ENCODE measurements at regions not wholly inside any gene's neighbourhood (a gene's known extent, or its start where the extent isn't known, plus 50 kb on each side); places are given as distances from the start of the nearest gene placed in this dataset.

DNA sequence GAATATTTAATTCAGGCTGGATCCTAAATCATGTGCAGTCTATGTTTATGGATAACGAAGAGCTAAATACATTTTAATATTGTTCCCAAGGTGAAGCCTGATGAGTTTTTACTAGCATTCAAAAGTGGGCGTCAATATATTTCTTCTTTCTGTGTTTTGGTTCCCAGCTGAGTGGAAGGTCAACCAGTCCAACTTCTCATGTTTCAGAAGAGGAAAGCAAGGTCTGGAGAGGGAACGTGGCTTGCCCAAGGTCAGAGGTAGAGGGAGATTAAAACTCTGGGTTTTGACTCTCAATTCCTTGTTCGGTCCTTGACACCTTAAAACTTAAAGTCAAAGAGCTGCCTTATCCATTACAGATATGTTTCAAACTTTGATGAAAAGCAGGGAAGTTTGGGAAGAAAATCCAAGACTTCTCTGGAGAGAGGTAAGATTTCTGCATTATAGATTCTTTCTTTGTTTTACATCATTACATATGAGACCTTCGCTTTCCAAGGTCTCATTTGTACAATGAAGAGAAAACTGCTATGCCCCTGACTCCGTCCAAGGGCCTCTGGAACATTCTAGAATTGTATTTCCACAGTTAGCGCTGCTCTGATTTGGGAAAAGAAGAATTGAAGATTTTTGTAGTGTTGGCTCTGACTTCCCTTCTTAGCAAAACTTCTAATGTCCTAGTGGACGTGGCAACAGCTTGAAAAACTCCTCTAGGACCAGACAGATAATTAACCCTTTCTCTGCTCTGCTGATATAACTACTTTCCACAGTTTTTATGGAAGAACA, 57.7 kb upstream of the HES1 start:
- intact Hi-C loops (cut with micrococcal nuclease) = no loop called here
- no peak for DNase-seq
- no peak for ATAC-seq

DNA sequence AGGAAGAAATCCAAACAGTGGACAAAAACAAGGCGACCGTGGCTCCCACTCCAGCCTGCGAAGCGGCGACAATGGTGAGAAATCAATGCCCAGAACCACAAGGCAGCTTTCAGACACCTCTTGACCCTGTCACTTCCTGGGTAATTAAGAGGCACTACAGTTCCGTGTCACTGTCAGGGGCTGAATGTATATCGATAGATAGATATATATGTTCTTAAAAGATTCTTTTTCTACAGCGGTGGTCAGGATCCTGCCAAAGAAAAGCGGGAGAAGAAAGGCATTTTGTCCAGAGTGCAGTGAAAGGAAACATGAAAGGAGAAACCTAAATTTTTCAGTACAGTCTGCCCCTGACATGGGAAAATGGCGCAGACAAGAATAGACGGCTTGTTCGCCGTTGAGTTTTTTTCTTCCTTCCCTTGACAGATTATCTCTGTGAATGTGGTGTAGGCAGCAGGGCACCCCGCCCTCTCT, 56.2 kb upstream of the HES1 start:
- DNase-seq (no peak), ATAC-seq (no peak)
- intact Hi-C loops (cut with micrococcal nuclease) = no loop called here

DNA sequence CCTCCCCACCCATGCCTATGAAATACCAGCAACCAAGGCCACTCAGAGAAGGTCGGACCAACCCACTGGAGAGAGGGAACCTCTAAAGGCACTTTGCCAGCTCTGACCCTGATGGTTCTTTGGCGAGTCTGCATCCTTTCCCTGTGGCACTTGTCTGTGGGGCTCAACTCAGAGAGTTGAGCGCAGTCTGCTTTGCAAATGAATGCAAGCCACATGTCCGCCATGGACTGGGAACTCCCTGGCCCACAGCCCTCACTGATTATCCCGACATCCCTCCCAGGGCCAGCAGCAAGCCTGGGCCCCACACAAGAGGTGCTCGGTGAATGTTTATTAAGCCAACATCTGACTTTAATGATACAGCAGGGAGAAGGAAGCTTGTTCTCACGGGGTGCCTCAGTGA, 55.5 kb upstream of the HES1 start:
- no peak for ATAC-seq
- intact Hi-C loops (cut with micrococcal nuclease) = no loop called here
- DNase-seq = no peak

DNA sequence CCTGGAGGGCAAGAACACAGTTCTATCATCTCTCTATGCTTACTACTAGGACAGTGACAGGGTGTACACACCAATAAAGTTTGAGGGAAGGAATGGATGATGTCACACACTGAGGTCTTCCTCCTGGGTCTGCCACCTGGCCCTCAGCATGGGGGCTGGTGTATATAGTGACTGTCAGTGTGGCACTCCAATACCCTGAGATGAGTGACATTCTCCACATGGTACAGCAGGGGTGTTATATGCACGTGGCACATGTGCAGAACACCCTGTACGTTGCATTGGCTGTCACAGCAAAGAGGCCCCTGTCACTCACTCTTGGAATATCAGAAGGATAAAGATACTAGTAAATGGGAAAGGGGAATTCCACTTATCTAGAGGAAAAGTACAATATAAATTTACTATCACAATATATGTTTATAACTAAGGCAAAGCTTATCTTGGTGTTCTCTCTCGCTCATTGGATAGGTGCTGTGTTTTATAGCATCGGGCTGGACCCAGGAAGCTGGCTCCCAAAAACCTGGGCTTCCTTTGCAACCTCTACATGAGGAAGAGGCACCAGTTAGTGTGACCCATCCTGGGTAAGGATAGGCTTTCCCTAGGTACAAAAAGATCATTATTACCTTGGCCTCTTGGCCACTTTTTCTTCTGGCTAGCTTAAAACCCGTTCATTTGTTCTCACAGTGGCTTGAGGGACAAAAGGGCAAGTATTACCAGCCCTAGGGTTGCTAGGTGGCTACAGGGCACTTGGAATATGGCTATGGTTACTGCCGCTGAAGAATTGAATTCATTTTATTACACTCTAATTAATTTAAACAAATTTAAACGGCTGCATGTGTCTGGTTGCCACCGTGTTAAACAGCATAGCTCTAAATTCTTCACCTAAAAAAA, 54.8 kb upstream of the HES1 start:
- ATAC-seq = no peak
- no peak for DNase-seq
- intact Hi-C loops (cut with micrococcal nuclease) = no loop called here

DNA sequence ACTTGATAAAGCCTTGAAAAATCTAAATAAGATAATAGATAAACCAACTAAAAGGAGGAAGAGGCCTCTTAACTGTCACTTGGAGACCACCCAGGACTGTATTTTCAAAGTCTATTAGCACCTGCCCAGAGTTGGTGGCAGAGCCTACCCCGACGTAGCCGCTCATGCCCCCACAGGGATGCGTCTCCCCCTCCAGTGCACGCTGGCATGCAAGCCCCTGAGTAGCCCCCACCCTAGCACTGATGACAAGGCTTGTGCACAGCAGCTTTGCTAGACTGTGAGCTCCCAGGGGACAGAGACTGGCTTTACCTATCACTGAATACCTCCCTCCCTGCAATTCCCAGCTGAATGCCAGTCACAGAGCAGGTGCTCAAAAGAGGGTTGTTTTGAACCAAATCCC, 54.1 kb upstream of the HES1 start:
- intact Hi-C loops (cut with micrococcal nuclease) = no loop called here
- no peak for DNase-seq
- ATAC-seq = no peak

DNA sequence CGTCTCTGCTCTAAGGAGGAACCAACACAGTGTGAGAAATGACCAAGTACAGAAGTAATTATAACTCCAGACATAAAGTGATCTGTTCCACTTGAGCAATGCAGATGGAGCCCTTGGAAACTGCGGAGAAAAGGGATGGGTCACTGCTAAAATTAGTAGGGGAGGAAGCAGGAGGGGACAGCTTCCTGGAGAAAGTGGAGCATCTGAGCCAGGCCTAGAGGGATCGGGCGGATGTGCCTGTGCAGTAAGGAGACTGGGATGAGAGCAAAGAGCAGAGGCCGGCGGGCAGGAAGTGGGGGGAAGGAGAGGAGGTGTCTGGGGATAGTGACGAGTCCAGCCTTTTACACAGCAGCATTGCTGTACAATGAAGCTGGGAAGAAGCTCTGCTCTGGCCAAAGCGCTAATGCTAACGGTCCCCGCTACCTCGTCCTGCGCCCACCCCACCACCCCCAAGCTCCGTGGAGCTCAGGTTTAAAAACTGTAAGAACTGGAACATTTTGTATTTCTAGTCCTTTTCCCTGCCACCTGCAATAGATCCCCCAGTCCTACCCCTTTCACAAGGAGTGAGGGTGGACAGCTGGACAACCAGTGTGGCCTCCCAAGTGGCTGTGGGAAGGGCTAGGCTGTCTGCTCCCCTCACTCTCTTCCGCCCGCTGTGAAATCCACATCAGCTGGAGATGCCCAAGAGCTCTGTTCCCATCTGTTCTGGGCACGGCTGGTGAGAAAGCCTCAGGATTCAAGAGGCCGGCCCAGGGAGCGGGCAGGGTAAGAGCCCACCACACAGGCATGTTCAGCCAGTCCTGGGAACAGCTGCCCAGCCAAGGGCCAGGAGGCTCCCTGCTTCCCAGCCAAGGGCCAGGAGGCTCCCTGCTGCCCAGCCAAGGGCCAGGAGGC, 53.0 kb upstream of the HES1 start:
- DNase-seq = peak; percentile 65
- intact Hi-C loops (cut with micrococcal nuclease) = no loop called here
- peak; percentile 92 for ATAC-seq

DNA sequence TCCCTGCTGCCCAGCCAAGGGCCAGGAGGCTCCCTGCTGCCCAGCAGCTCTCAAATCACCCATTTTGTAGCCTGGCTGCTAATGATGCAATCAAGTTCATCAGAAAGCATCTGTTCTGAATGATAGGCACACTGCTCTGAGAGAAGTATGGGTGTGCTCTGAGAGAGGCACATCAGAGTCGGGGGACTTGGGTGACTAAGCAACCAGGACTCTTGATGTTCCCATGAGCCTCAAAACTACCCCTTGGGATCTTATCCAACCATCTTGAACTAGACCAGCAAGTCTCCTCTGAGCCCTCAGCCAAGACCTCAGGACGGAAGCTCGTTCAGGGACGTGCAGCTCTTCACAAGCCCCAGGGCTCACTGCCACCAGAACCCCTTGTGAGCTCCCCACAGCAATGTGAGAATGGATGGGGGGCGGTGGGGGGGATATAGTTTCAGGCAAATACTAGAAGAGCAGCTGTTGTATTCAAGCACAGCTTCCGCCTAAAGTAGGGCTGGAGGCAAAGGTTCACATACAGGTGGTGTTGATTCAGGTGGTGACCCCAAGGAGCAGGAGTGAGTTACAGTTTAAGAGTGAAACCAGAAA, 52.2 kb upstream of the HES1 start:
- intact Hi-C loops (cut with micrococcal nuclease) = no loop called here
- no peak for DNase-seq
- no peak for ATAC-seq

DNA sequence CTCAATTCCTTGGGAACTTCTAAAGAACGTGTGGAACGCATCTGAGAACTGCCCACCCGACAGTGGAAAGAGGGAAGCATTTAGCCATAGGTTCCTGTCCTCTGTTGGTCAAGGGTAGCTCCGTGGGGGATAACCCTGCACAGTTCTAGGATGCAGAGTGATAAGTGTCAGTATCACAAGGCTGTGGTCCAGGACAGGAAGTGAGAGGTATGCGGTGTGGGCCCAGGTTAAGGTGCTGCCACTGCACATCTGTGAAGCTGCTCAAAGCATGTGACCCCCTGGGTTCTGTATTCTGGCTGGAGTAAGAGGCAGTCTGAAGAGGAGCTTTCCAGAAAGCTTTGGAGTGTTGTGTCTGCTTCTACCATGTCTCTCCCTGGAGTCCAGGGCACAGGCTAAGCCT, 51.7 kb upstream of the HES1 start:
- ATAC-seq = no peak
- intact Hi-C loops (cut with micrococcal nuclease) = no loop called here
- DNase-seq = no peak
